Thoracic aorta (tissue), 2 donors: ENCODE measurements at regions not wholly inside any gene's neighbourhood (a gene's known extent, or its start where the extent isn't known, plus 50 kb on each side); places are given as distances from the start of the nearest gene placed in this dataset.
A peak's percentile ranks its signal among the peaks of the same experiment; 100 is the strongest.
"Not testable (repeated sequence)": the region's sequence is repeated elsewhere in the genome, so short reads cannot be mapped to it uniquely, and the experiment has no call there.

Source experiments
- ATAC-seq: fragments of 150-250 bp; one replicate; pipeline ENCODE4 v1.8.0; 2017; ENCODE audit warnings: low read depth; ENCODE audit not compliant: insufficient number of reproducible peaks, low FRiP score
- DNase-seq: peaks from one replicate; pipeline ENCODE4 v3.0.0-alpha.2; 2020; ENCODE audit warnings: low spot score
- H3K27ac ChIP-seq, 2 donors: fragments of 200-600 bp; sonication (generic); 1 replicate in 1 of 2; 2 replicates in 1 of 2; pipeline ENCODE4 v1.5.1; 2016; ENCODE audit warnings: mild to moderate bottlenecking in 2 of 2, moderate library complexity in 2 of 2
- H3K27me3 ChIP-seq: fragments of 200-600 bp; sonication (generic); replicated peaks from 2 replicates; pipeline ENCODE4 v1.6.0; 2016; ENCODE audit warnings: mild to moderate bottlenecking; ENCODE audit not compliant: insufficient read depth
- H3K36me3 ChIP-seq: fragments of 200-600 bp; sonication (generic); one replicate; pipeline ENCODE4 v1.5.1; 2016
- H3K4me1 ChIP-seq, 2 donors: fragments of 200-600 bp; sonication (generic); 1 replicate in 1 of 2; 2 replicates in 1 of 2; pipeline versions ENCODE4 v1.5.1 to v1.6.0; 2016; ENCODE audit warnings: low read depth in 2 of 2, mild to moderate bottlenecking in 1 of 2; ENCODE audit not compliant: control insufficient read depth in 1 of 2
- H3K4me3 ChIP-seq: fragments of 200-600 bp; sonication (generic); 2 replicates; pipeline ENCODE4 v1.5.1; 2016; ENCODE audit warnings: mild to moderate bottlenecking
- H3K9me3 ChIP-seq: fragments of 200-600 bp; sonication (generic); 2 replicates; pipeline ENCODE4 v1.5.1; 2016
- TF ChIP-seq, protein P1 (sequence below): fragments of 200-600 bp; sonication (generic); IDR thresholded peaks from one replicate; pipeline ENCODE4 v1.5.1; 2019; ENCODE audit warnings: antibody characterized with exemption

- not testable (repeated sequence) for H3K4me1 ChIP-seq, H3K27me3 ChIP-seq, ATAC-seq, DNase-seq, H3K4me3 ChIP-seq, H3K27ac ChIP-seq, H3K36me3 ChIP-seq, H3K9me3 ChIP-seq
- TF ChIP-seq, protein P1, sequence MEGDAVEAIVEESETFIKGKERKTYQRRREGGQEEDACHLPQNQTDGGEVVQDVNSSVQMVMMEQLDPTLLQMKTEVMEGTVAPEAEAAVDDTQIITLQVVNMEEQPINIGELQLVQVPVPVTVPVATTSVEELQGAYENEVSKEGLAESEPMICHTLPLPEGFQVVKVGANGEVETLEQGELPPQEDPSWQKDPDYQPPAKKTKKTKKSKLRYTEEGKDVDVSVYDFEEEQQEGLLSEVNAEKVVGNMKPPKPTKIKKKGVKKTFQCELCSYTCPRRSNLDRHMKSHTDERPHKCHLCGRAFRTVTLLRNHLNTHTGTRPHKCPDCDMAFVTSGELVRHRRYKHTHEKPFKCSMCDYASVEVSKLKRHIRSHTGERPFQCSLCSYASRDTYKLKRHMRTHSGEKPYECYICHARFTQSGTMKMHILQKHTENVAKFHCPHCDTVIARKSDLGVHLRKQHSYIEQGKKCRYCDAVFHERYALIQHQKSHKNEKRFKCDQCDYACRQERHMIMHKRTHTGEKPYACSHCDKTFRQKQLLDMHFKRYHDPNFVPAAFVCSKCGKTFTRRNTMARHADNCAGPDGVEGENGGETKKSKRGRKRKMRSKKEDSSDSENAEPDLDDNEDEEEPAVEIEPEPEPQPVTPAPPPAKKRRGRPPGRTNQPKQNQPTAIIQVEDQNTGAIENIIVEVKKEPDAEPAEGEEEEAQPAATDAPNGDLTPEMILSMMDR: peak; percentile 12
These were observed 1450.7 kb upstream of the TPTE start for GRCh38 chr21:9070703-9071102.

GRCh38 chr21:9073010-9073409 lies 1448.4 kb upstream of the TPTE start:
- not testable (repeated sequence) for H3K9me3 ChIP-seq, H3K36me3 ChIP-seq, H3K27me3 ChIP-seq, H3K4me3 ChIP-seq, H3K4me1 ChIP-seq, DNase-seq, H3K27ac ChIP-seq, ATAC-seq

DNA sequence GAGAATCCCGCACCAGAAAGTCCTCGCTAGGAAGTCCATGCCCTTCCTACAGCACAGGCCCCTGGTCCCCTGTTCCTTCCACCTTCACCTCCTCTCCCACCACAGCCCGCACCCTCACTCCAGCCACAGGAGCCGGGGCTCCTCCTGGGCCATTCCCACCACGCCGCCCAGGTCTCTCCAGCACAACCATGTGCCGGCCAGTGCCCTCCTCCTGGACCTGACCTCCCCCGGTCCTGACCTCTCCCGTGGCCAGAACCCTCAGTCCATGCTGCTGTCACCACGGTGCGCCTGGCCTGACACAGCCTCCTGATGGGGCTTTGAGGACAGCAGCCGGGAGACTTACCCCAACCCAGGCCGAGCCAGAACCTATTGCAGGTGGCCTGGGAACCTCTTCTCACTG lies 1446.6 kb upstream of the TPTE start:
- H3K36me3 ChIP-seq, H3K4me1 ChIP-seq, H3K27me3 ChIP-seq, ATAC-seq, H3K27ac ChIP-seq, H3K9me3 ChIP-seq, H3K4me3 ChIP-seq, DNase-seq: not testable (repeated sequence)

GRCh38 chr21:9083091-9083826 lies 1438.1 kb upstream of the TPTE start:
- ATAC-seq: not testable (repeated sequence)

GRCh38 chr21:9086299-9086698 lies 1435.1 kb upstream of the TPTE start:
- not testable (repeated sequence) for H3K4me3 ChIP-seq, DNase-seq, ATAC-seq, H3K27ac ChIP-seq, H3K9me3 ChIP-seq, H3K4me1 ChIP-seq, H3K36me3 ChIP-seq, H3K27me3 ChIP-seq

More at GRCh38 chr21:9083091-9083826, 1438.1 kb upstream of the TPTE start:
- not testable (repeated sequence) for H3K27me3 ChIP-seq, H3K4me3 ChIP-seq, H3K27ac ChIP-seq, H3K36me3 ChIP-seq, DNase-seq, H3K4me1 ChIP-seq, H3K9me3 ChIP-seq

- H3K9me3 ChIP-seq, ATAC-seq, H3K4me3 ChIP-seq, H3K36me3 ChIP-seq, H3K4me1 ChIP-seq, DNase-seq, H3K27me3 ChIP-seq, H3K27ac ChIP-seq: not testable (repeated sequence)
These were observed 1433.6 kb upstream of the TPTE start for GRCh38 chr21:9087816-9088215.

DNA sequence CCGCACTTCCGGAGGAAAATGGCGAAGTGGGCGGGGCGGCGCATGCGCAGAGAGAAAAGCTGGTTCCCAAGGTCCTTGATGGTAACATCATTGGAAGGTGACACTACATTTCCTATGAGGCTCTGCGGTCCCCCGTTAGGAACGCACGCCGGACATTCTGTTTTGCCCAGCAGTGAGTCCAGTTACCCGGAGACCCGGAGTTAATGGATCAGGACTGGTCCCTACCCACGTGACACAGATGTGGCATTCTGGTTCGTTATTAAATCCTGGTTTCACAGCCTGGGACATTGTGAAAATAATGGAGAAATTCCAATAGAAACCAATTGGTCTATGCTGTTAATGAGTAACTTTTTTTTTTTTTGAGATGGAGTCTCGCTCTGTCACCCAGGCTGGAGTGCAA lies 1391.6 kb upstream of the TPTE start:
- not testable (repeated sequence) for DNase-seq, H3K36me3 ChIP-seq, H3K27me3 ChIP-seq, H3K4me1 ChIP-seq, ATAC-seq, H3K9me3 ChIP-seq, H3K4me3 ChIP-seq, H3K27ac ChIP-seq

GRCh38 chr21:9130817-9131216 lies 1390.6 kb upstream of the TPTE start:
- H3K27ac ChIP-seq, ATAC-seq, H3K4me3 ChIP-seq: not testable (repeated sequence)

More at GRCh38 chr21:9130817-9131216, 1390.6 kb upstream of the TPTE start:
- not testable (repeated sequence) for H3K36me3 ChIP-seq, H3K9me3 ChIP-seq, H3K4me1 ChIP-seq, DNase-seq, H3K27me3 ChIP-seq
